ENCODE measurements at regions not wholly inside any gene's neighbourhood (a gene's known extent, or its start where the extent isn't known, plus 50 kb on each side); places are given as distances from the start of the nearest gene placed in this dataset.

GRCh38 chr15:69747193-69747592 lies 294.6 kb downstream of the RPLP1 start:
- DNase-seq, result no peak

GRCh38 chr15:69748131-69748530 lies 295.5 kb downstream of the RPLP1 start:
- no peak for DNase-seq

GRCh38 chr15:69748576-69749185 lies 296.1 kb downstream of the RPLP1 start:
- no peak for DNase-seq

- no peak for DNase-seq
These were observed 296.7 kb downstream of the RPLP1 start for GRCh38 chr15:69749274-69749673.

GRCh38 chr15:69749797-69750196 lies 297.2 kb downstream of the RPLP1 start:
- peak; percentile 13 for DNase-seq

- no peak for DNase-seq
These were observed 297.6 kb downstream of the RPLP1 start for GRCh38 chr15:69750253-69750652.

GRCh38 chr15:69751147-69751546 lies 298.5 kb downstream of the RPLP1 start:
- DNase-seq, result no peak

GRCh38 chr15:69751566-69751965 lies 298.9 kb downstream of the RPLP1 start:
- DNase-seq, result no peak

GRCh38 chr15:69753867-69754266 lies 301.2 kb downstream of the RPLP1 start:
- no peak for DNase-seq

GRCh38 chr15:69754313-69754712 lies 301.7 kb downstream of the RPLP1 start:
- DNase-seq, result no peak

GRCh38 chr15:69755551-69756310 lies 303.1 kb downstream of the RPLP1 start:
- DNase-seq, result no peak

- no peak for DNase-seq
These were observed 303.8 kb downstream of the RPLP1 start for GRCh38 chr15:69756440-69756839.

- DNase-seq, result no peak
These were observed 304.6 kb downstream of the RPLP1 start for GRCh38 chr15:69757186-69757585.

GRCh38 chr15:69758291-69758771 lies 305.7 kb downstream of the RPLP1 start:
- DNase-seq, result no peak

GRCh38 chr15:69758810-69759790 lies 306.5 kb downstream of the RPLP1 start:
- no peak for DNase-seq

- no peak for DNase-seq
These were observed 307.7 kb downstream of the RPLP1 start for GRCh38 chr15:69760258-69760845.

GRCh38 chr15:69760890-69761568 lies 308.4 kb downstream of the RPLP1 start:
- no peak for DNase-seq

- DNase-seq, result peak; percentile 53
These were observed 309.9 kb downstream of the RPLP1 start for GRCh38 chr15:69762373-69763148.

GRCh38 chr15:69763831-69764230 lies 311.2 kb downstream of the RPLP1 start:
- no peak for DNase-seq

- DNase-seq, result no peak
These were observed 313.5 kb downstream of the RPLP1 start for GRCh38 chr15:69766156-69766555.

- DNase-seq, result no peak
These were observed 314.6 kb downstream of the RPLP1 start for GRCh38 chr15:69767191-69767590.
